ENCODE measurements at regions not wholly inside any gene's neighbourhood (a gene's known extent, or its start where the extent isn't known, plus 50 kb on each side); places are given as distances from the start of the nearest gene placed in this dataset.

DNA sequence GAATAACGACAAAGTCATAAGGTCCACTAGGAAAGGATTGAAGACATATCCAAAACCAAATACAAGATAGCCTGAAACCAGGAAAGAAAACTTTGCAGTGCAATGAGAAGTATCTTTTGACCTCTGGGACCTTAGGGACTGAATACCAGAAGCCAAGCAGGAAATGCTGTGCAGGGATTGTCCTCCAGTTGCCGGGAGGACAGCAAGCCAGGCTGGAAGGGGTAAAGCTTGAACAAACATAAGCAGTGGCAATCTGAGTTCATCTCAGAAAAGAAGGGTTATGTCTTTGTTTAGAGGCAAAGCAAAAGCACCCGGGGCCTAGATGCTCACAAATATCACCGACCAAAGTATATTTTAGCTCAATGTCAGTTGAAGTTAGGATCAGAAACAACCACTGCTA, 55.3 kb upstream of the VCX start:
- TF ChIP-seq CTCF (IDR thresholded peaks at IDR 0.05) (no peak), POLR2A (IDR thresholded peaks at IDR 0.05) (no peak)
